ENCODE measurements at regions not wholly inside any gene's neighbourhood (a gene's known extent, or its start where the extent isn't known, plus 50 kb on each side); places are given as distances from the start of the nearest gene placed in this dataset.

GRCh38 chr4:27474691-27475090, 614.0 kb downstream of the STIM2 start:
- Histone ChIP-seq H3K9me3 (ENCODE audit: control insufficient read depth, insufficient read depth, low read length) (no peaks in the 10 kb centered on the region), H3K27me3 (ENCODE audit: control insufficient read depth, insufficient read depth, low read length) (no peaks in the 10 kb centered on the region), H3K4me1 (ENCODE audit: control insufficient read depth, insufficient read depth, low read length) (no peaks in the 10 kb centered on the region), H3K27ac (ENCODE audit: low read depth, low read length) (no peak overlapping the region), H3K9ac (ENCODE audit: low read depth, low read length) (no peak overlapping the region), H3K36me3 (ENCODE audit: control insufficient read depth, insufficient read depth, low read length) (no peaks in the 10 kb centered on the region), H3K4me3 (ENCODE audit: low read depth, low read length) (no peak overlapping the region)

GRCh38 chr4:27484216-27484615, 623.6 kb downstream of the STIM2 start:
- Histone ChIP-seq H3K4me1 (ENCODE audit: control insufficient read depth, insufficient read depth, low read length) (no peaks in the 10 kb centered on the region), H3K4me3 (ENCODE audit: low read depth, low read length) (no peak overlapping the region), H3K9ac (ENCODE audit: low read depth, low read length) (no peak overlapping the region), H3K27ac (ENCODE audit: low read depth, low read length) (no peak overlapping the region), H3K9me3 (ENCODE audit: control insufficient read depth, insufficient read depth, low read length) (no peaks in the 10 kb centered on the region), H3K36me3 (ENCODE audit: control insufficient read depth, insufficient read depth, low read length) (no peaks in the 10 kb centered on the region), H3K27me3 (ENCODE audit: control insufficient read depth, insufficient read depth, low read length) (no peaks in the 10 kb centered on the region)

GRCh38 chr4:27490315-27490714, 629.7 kb downstream of the STIM2 start:
- no peaks in the 10 kb centered on the region for H3K27me3 ChIP-seq (ENCODE audit: control insufficient read depth, insufficient read depth, low read length)
- no peaks in the 10 kb centered on the region for H3K9me3 ChIP-seq (ENCODE audit: control insufficient read depth, insufficient read depth, low read length)
- no peaks in the 10 kb centered on the region for H3K36me3 ChIP-seq (ENCODE audit: control insufficient read depth, insufficient read depth, low read length)
- H3K27ac ChIP-seq (ENCODE audit: low read depth, low read length): no peak overlapping the region
- no peak overlapping the region for H3K9ac ChIP-seq (ENCODE audit: low read depth, low read length)
- no peak overlapping the region for H3K4me3 ChIP-seq (ENCODE audit: low read depth, low read length)
- H3K4me1 ChIP-seq (ENCODE audit: control insufficient read depth, insufficient read depth, low read length): no peaks in the 10 kb centered on the region

- Histone ChIP-seq H3K9ac (ENCODE audit: low read depth, low read length) (no peak overlapping the region), H3K27ac (ENCODE audit: low read depth, low read length) (no peak overlapping the region), H3K36me3 (ENCODE audit: control insufficient read depth, insufficient read depth, low read length) (no peaks in the 10 kb centered on the region), H3K4me1 (ENCODE audit: control insufficient read depth, insufficient read depth, low read length) (no peaks in the 10 kb centered on the region), H3K9me3 (ENCODE audit: control insufficient read depth, insufficient read depth, low read length) (no peaks in the 10 kb centered on the region), H3K27me3 (ENCODE audit: control insufficient read depth, insufficient read depth, low read length) (no peaks in the 10 kb centered on the region), H3K4me3 (ENCODE audit: low read depth, low read length) (no peak overlapping the region)
Observed at GRCh38 chr4:27490766-27491165, 630.1 kb downstream of the STIM2 start.

- Histone ChIP-seq H3K4me3 (ENCODE audit: low read depth, low read length) (no peak overlapping the region), H3K9ac (ENCODE audit: low read depth, low read length) (no peak overlapping the region), H3K9me3 (ENCODE audit: control insufficient read depth, insufficient read depth, low read length) (no peaks in the 10 kb centered on the region), H3K36me3 (ENCODE audit: control insufficient read depth, insufficient read depth, low read length) (no peaks in the 10 kb centered on the region), H3K27me3 (ENCODE audit: control insufficient read depth, insufficient read depth, low read length) (no peaks in the 10 kb centered on the region), H3K27ac (ENCODE audit: low read depth, low read length) (no peak overlapping the region), H3K4me1 (ENCODE audit: control insufficient read depth, insufficient read depth, low read length) (no peaks in the 10 kb centered on the region)
Observed at GRCh38 chr4:27506401-27506800, 645.8 kb downstream of the STIM2 start.

- Histone ChIP-seq H3K9me3 (ENCODE audit: control insufficient read depth, insufficient read depth, low read length) (no peaks in the 10 kb centered on the region), H3K27me3 (ENCODE audit: control insufficient read depth, insufficient read depth, low read length) (no peaks in the 10 kb centered on the region), H3K9ac (ENCODE audit: low read depth, low read length) (no peak overlapping the region), H3K27ac (ENCODE audit: low read depth, low read length) (no peak overlapping the region), H3K36me3 (ENCODE audit: control insufficient read depth, insufficient read depth, low read length) (no peaks in the 10 kb centered on the region), H3K4me3 (ENCODE audit: low read depth, low read length) (no peak overlapping the region), H3K4me1 (ENCODE audit: control insufficient read depth, insufficient read depth, low read length) (no peaks in the 10 kb centered on the region)
Observed at GRCh38 chr4:27514711-27515110, 654.1 kb downstream of the STIM2 start.

- no peaks in the 10 kb centered on the region for H3K36me3 ChIP-seq (ENCODE audit: control insufficient read depth, insufficient read depth, low read length)
- no peak overlapping the region for H3K4me3 ChIP-seq (ENCODE audit: low read depth, low read length)
- H3K27ac ChIP-seq (ENCODE audit: low read depth, low read length): no peak overlapping the region
- H3K9me3 ChIP-seq (ENCODE audit: control insufficient read depth, insufficient read depth, low read length): no peaks in the 10 kb centered on the region
- H3K27me3 ChIP-seq (ENCODE audit: control insufficient read depth, insufficient read depth, low read length): no peaks in the 10 kb centered on the region
- H3K4me1 ChIP-seq (ENCODE audit: control insufficient read depth, insufficient read depth, low read length): no peaks in the 10 kb centered on the region
- no peak overlapping the region for H3K9ac ChIP-seq (ENCODE audit: low read depth, low read length)
Observed at GRCh38 chr4:27515140-27515539, 654.5 kb downstream of the STIM2 start.

- peaks cover under 1% of the 10 kb centered on the region; the same call in 1 of the 2 replicates for H3K4me1 ChIP-seq (ENCODE audit: control insufficient read depth, insufficient read depth, low read length)
- no peak overlapping the region for H3K27ac ChIP-seq (ENCODE audit: low read depth, low read length)
- no peaks in the 10 kb centered on the region for H3K9me3 ChIP-seq (ENCODE audit: control insufficient read depth, insufficient read depth, low read length)
- no peaks in the 10 kb centered on the region for H3K36me3 ChIP-seq (ENCODE audit: control insufficient read depth, insufficient read depth, low read length)
- H3K4me3 ChIP-seq (ENCODE audit: low read depth, low read length): no peak overlapping the region
- H3K9ac ChIP-seq (ENCODE audit: low read depth, low read length): no peak overlapping the region
- H3K27me3 ChIP-seq (ENCODE audit: control insufficient read depth, insufficient read depth, low read length): no peaks in the 10 kb centered on the region
Observed at GRCh38 chr4:27518876-27519275, 658.2 kb downstream of the STIM2 start.

GRCh38 chr4:27524224-27524623, 663.6 kb downstream of the STIM2 start:
- no peaks in the 10 kb centered on the region for H3K36me3 ChIP-seq (ENCODE audit: control insufficient read depth, insufficient read depth, low read length)
- H3K27me3 ChIP-seq (ENCODE audit: control insufficient read depth, insufficient read depth, low read length): no peaks in the 10 kb centered on the region
- H3K9ac ChIP-seq (ENCODE audit: low read depth, low read length): no peak overlapping the region
- H3K9me3 ChIP-seq (ENCODE audit: control insufficient read depth, insufficient read depth, low read length): no peaks in the 10 kb centered on the region
- no peak overlapping the region for H3K4me3 ChIP-seq (ENCODE audit: low read depth, low read length)
- H3K27ac ChIP-seq (ENCODE audit: low read depth, low read length): no peak overlapping the region
- H3K4me1 ChIP-seq (ENCODE audit: control insufficient read depth, insufficient read depth, low read length): peaks cover 8% of the 10 kb centered on the region

GRCh38 chr4:27534488-27534887, 673.8 kb downstream of the STIM2 start:
- Histone ChIP-seq H3K27me3 (ENCODE audit: control insufficient read depth, insufficient read depth, low read length) (no peaks in the 10 kb centered on the region), H3K36me3 (ENCODE audit: control insufficient read depth, insufficient read depth, low read length) (no peaks in the 10 kb centered on the region), H3K9me3 (ENCODE audit: control insufficient read depth, insufficient read depth, low read length) (no peaks in the 10 kb centered on the region), H3K4me1 (ENCODE audit: control insufficient read depth, insufficient read depth, low read length) (peaks cover 5% of the 10 kb centered on the region; the same call in 1 of the 2 replicates), H3K27ac (ENCODE audit: low read depth, low read length) (no peak overlapping the region), H3K9ac (ENCODE audit: low read depth, low read length) (no peak overlapping the region), H3K4me3 (ENCODE audit: low read depth, low read length) (no peak overlapping the region)

- Histone ChIP-seq H3K4me1 (ENCODE audit: control insufficient read depth, insufficient read depth, low read length) (no peaks in the 10 kb centered on the region), H3K36me3 (ENCODE audit: control insufficient read depth, insufficient read depth, low read length) (no peaks in the 10 kb centered on the region), H3K9ac (ENCODE audit: low read depth, low read length) (no peak overlapping the region), H3K27ac (ENCODE audit: low read depth, low read length) (no peak overlapping the region), H3K4me3 (ENCODE audit: low read depth, low read length) (no peak overlapping the region), H3K27me3 (ENCODE audit: control insufficient read depth, insufficient read depth, low read length) (no peaks in the 10 kb centered on the region), H3K9me3 (ENCODE audit: control insufficient read depth, insufficient read depth, low read length) (no peaks in the 10 kb centered on the region)
Observed at GRCh38 chr4:27568236-27568951, 707.8 kb downstream of the STIM2 start.

All from HUES48 (cell line).